H9 (cell line): ENCODE measurements at regions not wholly inside any gene's neighbourhood (a gene's known extent, or its start where the extent isn't known, plus 50 kb on each side); places are given as distances from the start of the nearest gene placed in this dataset.

Experiments used
- DNase-seq: peaks from one replicate; pipeline ENCODE4 v3.0.0-alpha.2; 2017
- H2AFZ ChIP-seq: one replicate; pipeline ENCODE4 v1.6.1; 2013; ENCODE audit warnings: mild to moderate bottlenecking, low read length, control low read depth, moderate library complexity
- H2AK5ac ChIP-seq: 2 replicates; pipeline ENCODE4 v1.6.1; 2013; ENCODE audit warnings: low read length, control low read depth, mixed read lengths; ENCODE audit not compliant: insufficient read length
- H2BK120ac ChIP-seq: one replicate; pipeline ENCODE4 v1.6.1; 2013; ENCODE audit warnings: low read depth, mild to moderate bottlenecking, low read length, control low read depth, inconsistent platforms; ENCODE audit not compliant: poor library complexity, severe bottlenecking
- H2BK12ac ChIP-seq: 2 replicates; pipeline ENCODE4 v1.6.1; 2013; ENCODE audit warnings: low read length, control low read depth, mixed read lengths, low read depth; ENCODE audit not compliant: insufficient read length
- H2BK15ac ChIP-seq: 2 replicates; pipeline ENCODE4 v1.6.1; 2013; ENCODE audit warnings: low read depth, low read length, control low read depth
- H2BK20ac ChIP-seq: one replicate; pipeline ENCODE4 v1.6.1; 2013; ENCODE audit warnings: low read depth, mild to moderate bottlenecking, low read length, control low read depth, inconsistent platforms; ENCODE audit not compliant: poor library complexity, severe bottlenecking
- H2BK5ac ChIP-seq: 2 replicates; pipeline ENCODE4 v1.6.1; 2013; ENCODE audit warnings: low read length, control low read depth, mixed read lengths; ENCODE audit not compliant: insufficient read length
- H3K14ac ChIP-seq: 2 replicates; pipeline ENCODE4 v1.6.1; 2013; ENCODE audit warnings: low read length, control low read depth; ENCODE audit not compliant: insufficient read depth
- H3K18ac ChIP-seq: 2 replicates; pipeline ENCODE4 v1.6.1; 2013; ENCODE audit warnings: low read depth, mild to moderate bottlenecking, mixed read lengths, low read length, control low read depth; ENCODE audit not compliant: insufficient read length
- H3K23ac ChIP-seq: 2 replicates; pipeline ENCODE4 v1.6.1; 2013; ENCODE audit warnings: low read length, control low read depth, mixed read lengths, low read depth; ENCODE audit not compliant: insufficient read length
- H3K23me2 ChIP-seq: 2 replicates; pipeline ENCODE4 v1.6.1; 2013; ENCODE audit warnings: low read depth, mild to moderate bottlenecking, mixed read lengths, low read length, control low read depth; ENCODE audit not compliant: insufficient read length, poor library complexity, severe bottlenecking
- H3K27ac ChIP-seq: 2 replicates; pipeline ENCODE4 v1.5.1; 2013; ENCODE audit warnings: low read length, control low read depth, mixed read lengths, low read depth; ENCODE audit not compliant: insufficient read length
- H3K27me3 ChIP-seq: 2 replicates; pipeline ENCODE4 v1.6.1; 2013; ENCODE audit warnings: low read length, control low read depth, inconsistent platforms; ENCODE audit not compliant: insufficient read depth
- H3K4ac ChIP-seq: 2 replicates; pipeline ENCODE4 v1.6.1; 2013; ENCODE audit warnings: low read depth, mild to moderate bottlenecking, control low read depth, inconsistent platforms, low read length, moderate library complexity
- H3K4me1 ChIP-seq: 2 replicates; pipeline ENCODE4 v1.6.1; 2013; ENCODE audit warnings: low read length, control low read depth, inconsistent platforms; ENCODE audit not compliant: insufficient read depth
- H3K4me2 ChIP-seq: 2 replicates; pipeline ENCODE4 v1.6.1; 2013; ENCODE audit warnings: low read length, control low read depth, mixed read lengths; ENCODE audit not compliant: insufficient read length, insufficient read depth
- H3K56ac ChIP-seq: 2 replicates; pipeline ENCODE4 v1.6.1; 2013; ENCODE audit warnings: low read depth, mild to moderate bottlenecking, mixed read lengths, low read length, control low read depth; ENCODE audit not compliant: insufficient read length
- H3K79me1 ChIP-seq: 2 replicates; pipeline ENCODE4 v1.6.1; 2013; ENCODE audit warnings: low read depth, mild to moderate bottlenecking, moderate library complexity, low read length, control low read depth, inconsistent platforms; ENCODE audit not compliant: insufficient read depth, poor library complexity, severe bottlenecking
- H3K79me2 ChIP-seq: 2 replicates; pipeline ENCODE4 v1.6.1; 2013; ENCODE audit warnings: low read length, control low read depth, inconsistent platforms; ENCODE audit not compliant: insufficient read depth
- H3K9ac ChIP-seq: 2 replicates; pipeline ENCODE4 v1.6.1; 2013; ENCODE audit warnings: low read length, control low read depth, mixed read lengths; ENCODE audit not compliant: insufficient read length; ENCODE audit errors: extremely low read depth
- H3K9me3 ChIP-seq: one replicate; pipeline ENCODE4 v1.6.1; 2013; ENCODE audit warnings: low read depth, low read length, inconsistent platforms; ENCODE audit not compliant: control insufficient read depth
- H3T11ph ChIP-seq: one replicate; pipeline ENCODE4 v1.6.1; 2013; ENCODE audit warnings: mild to moderate bottlenecking, low read length, control low read depth, inconsistent platforms
- H4K20me1 ChIP-seq: one replicate; pipeline ENCODE4 v1.6.1; 2013; ENCODE audit not compliant: control insufficient read depth, insufficient read length, insufficient read depth
- H4K5ac ChIP-seq: 2 replicates; pipeline ENCODE4 v1.6.1; 2013; ENCODE audit warnings: low read depth, mild to moderate bottlenecking, mixed read lengths, low read length, control low read depth; ENCODE audit not compliant: insufficient read length
- H4K8ac ChIP-seq: replicated peaks from 2 replicates; pipeline ENCODE4 v1.6.1; 2013; ENCODE audit warnings: low read length, control low read depth, mixed read lengths, low read depth; ENCODE audit not compliant: insufficient read length
- H4K91ac ChIP-seq: 2 replicates; pipeline ENCODE4 v1.6.1; 2013; ENCODE audit warnings: low read depth, mild to moderate bottlenecking, moderate library complexity, mixed read lengths, low read length, control low read depth; ENCODE audit not compliant: insufficient read length
- H3K27ac Mint-ChIP-seq, 3 experiments: 2 replicates in 2 of 3; 3 replicates in 1 of 3; pipeline ENCODE4 v1.8.0; 2020 to 2021; ENCODE audit warnings: mixed read lengths in 3 of 3, mild to moderate bottlenecking in 1 of 3, moderate library complexity in 1 of 3
- H3K27me3 Mint-ChIP-seq: 2 replicates; pipeline ENCODE4 v1.8.0; 2021; ENCODE audit warnings: low read depth, mild to moderate bottlenecking, moderate library complexity, mixed read lengths
- H3K36me3 Mint-ChIP-seq, 3 experiments: 2 replicates in 2 of 3; 3 replicates in 1 of 3; pipeline ENCODE4 v1.8.0; 2020 to 2021; ENCODE audit warnings: low read depth in 3 of 3, mixed read lengths in 3 of 3; ENCODE audit not compliant: insufficient read depth in 1 of 3
- H3K4me1 Mint-ChIP-seq, 2 experiments: 2 replicates each; pipeline ENCODE4 v1.8.0; 2020; ENCODE audit warnings: mixed read lengths in 2 of 2
- H3K4me3 Mint-ChIP-seq, 2 experiments: 2 replicates in 1 of 2; 3 replicates in 1 of 2; pipeline ENCODE4 v1.8.0; 2020 to 2021; ENCODE audit warnings: mild to moderate bottlenecking in 2 of 2, mixed read lengths in 2 of 2, moderate library complexity in 1 of 2
- H3K9me3 Mint-ChIP-seq, 2 experiments: 2 replicates in 1 of 2; 3 replicates in 1 of 2; pipeline ENCODE4 v1.8.0; 2020; ENCODE audit warnings: mild to moderate bottlenecking in 2 of 2, mixed read lengths in 2 of 2, moderate library complexity in 1 of 2
- WGBS: extraction: QIAGEN DNeasy Blood & Tissue Kit; methylation state at CpG from one replicate; pipeline ENCODE4 v1.1.7; 2013; ENCODE audit warnings: missing lambda C conversion rate, low lambda C conversion rate, mixed read lengths; ENCODE audit not compliant: insufficient read length; ENCODE audit errors: extremely low coverage; 5-methylcytosine and 5-hydroxymethylcytosine counted together
- TF ChIP-seq, protein P1 (sequence below): fragments of 200-600 bp; sonication (generic); conservative IDR thresholded peaks from 3 replicates; pipeline ENCODE4 v1.8.0; 2021; ENCODE audit warnings: antibody characterized with exemption, mild to moderate bottlenecking

DNA sequence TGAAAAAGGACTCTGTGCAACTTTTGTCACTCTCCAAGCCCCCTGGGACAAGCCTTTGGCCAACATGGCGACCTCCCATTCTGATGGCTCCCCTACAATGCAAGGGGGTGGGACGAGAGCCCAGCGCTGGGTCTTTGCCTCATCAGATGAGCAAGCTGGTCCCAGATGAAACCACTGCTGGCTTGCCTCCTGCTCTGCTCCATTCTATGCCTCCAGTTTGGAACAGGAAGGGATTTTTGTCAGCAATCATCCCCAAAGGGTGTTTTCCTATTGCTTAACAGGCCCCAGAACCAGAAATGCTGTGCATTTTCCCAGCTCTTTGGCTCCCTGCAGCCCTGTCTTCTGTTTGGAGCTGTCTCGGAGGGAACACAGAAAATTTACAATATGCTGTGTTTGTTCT is 412.7 kb downstream of the MAFB start:
- H4K20me1 ChIP-seq = peaks cover 3% of the 10 kb centered on the region
- no peaks in the 10 kb centered on the region for H3K79me1 ChIP-seq
- Mint-ChIP-seq H3K4me3 (no peak overlapping the region; a peak in 1 of 5 replicates), H3K4me1 (peaks cover 72 to 86% of the 10 kb centered on the region in 2 experiments), H3K27ac (peak overlapping the region; percentile 31 to 68 (median 68); a peak in 3 of 7 replicates), H3K27me3 (no peaks in the 10 kb centered on the region), H3K9me3 (peaks cover 2 to 3% of the 10 kb centered on the region in 2 experiments; a peak in 2 of 5 replicates), H3K36me3 (peaks cover 7 to 51% (median 41%) of the 10 kb centered on the region in 3 experiments)
- H4K5ac ChIP-seq = no peak overlapping the region
- H3T11ph ChIP-seq = no peak overlapping the region
- H3K4me2 ChIP-seq = peak overlapping the region; percentile 98
- DNase-seq = peak; percentile 67
- peak overlapping the region; percentile 83 for H3K27ac ChIP-seq
- H3K18ac ChIP-seq = no peak overlapping the region
- no peak overlapping the region for H2BK12ac ChIP-seq
- no peak overlapping the region for H3K56ac ChIP-seq
- no peak overlapping the region for H2BK5ac ChIP-seq
- no peak overlapping the region for H2BK120ac ChIP-seq
- H3K4me1 ChIP-seq = peaks cover 17% of the 10 kb centered on the region; the same call in 1 of the 2 replicates
- H3K23me2 ChIP-seq = peaks cover 6% of the 10 kb centered on the region
- no peak overlapping the region for H4K8ac ChIP-seq
- no peak overlapping the region for H2AK5ac ChIP-seq
- WGBS = no CpG with 5 or more reads among the region's 4 CpGs
- H3K4ac ChIP-seq = no peak overlapping the region
- no peak overlapping the region for H2BK15ac ChIP-seq
- peaks cover 4% of the 10 kb centered on the region; the same call in 1 of the 2 replicates for H3K79me2 ChIP-seq
- TF ChIP-seq, protein P1, sequence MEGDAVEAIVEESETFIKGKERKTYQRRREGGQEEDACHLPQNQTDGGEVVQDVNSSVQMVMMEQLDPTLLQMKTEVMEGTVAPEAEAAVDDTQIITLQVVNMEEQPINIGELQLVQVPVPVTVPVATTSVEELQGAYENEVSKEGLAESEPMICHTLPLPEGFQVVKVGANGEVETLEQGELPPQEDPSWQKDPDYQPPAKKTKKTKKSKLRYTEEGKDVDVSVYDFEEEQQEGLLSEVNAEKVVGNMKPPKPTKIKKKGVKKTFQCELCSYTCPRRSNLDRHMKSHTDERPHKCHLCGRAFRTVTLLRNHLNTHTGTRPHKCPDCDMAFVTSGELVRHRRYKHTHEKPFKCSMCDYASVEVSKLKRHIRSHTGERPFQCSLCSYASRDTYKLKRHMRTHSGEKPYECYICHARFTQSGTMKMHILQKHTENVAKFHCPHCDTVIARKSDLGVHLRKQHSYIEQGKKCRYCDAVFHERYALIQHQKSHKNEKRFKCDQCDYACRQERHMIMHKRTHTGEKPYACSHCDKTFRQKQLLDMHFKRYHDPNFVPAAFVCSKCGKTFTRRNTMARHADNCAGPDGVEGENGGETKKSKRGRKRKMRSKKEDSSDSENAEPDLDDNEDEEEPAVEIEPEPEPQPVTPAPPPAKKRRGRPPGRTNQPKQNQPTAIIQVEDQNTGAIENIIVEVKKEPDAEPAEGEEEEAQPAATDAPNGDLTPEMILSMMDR = no peak
- H3K27me3 ChIP-seq = no peaks in the 10 kb centered on the region
- no peak overlapping the region for H4K91ac ChIP-seq
- H2AFZ ChIP-seq = no peak overlapping the region
- no peaks in the 10 kb centered on the region for H3K9me3 ChIP-seq
- no peak overlapping the region for H3K9ac ChIP-seq
- no peak overlapping the region for H2BK20ac ChIP-seq
- no peak overlapping the region for H3K23ac ChIP-seq
- H3K14ac ChIP-seq = no peak overlapping the region
